GM21447 (cell line): ENCODE measurements at regions not wholly inside any gene's neighbourhood (a gene's known extent, or its start where the extent isn't known, plus 50 kb on each side); places are given as distances from the start of the nearest gene placed in this dataset.

Experiments used
- ATAC-seq: cut with Tn5 transposase; IDR thresholded peaks from one replicate; pipeline ENCODE4 v1.9.1; 2021; ENCODE audit not compliant: unreplicated experiment

- no peak for ATAC-seq
Measured at GRCh38 chr6:163719028-163719742, 304.7 kb downstream of the QKI start.

GRCh38 chr6:163718537-163718936 lies 304.0 kb downstream of the QKI start:
- peak; percentile 43 for ATAC-seq

DNA sequence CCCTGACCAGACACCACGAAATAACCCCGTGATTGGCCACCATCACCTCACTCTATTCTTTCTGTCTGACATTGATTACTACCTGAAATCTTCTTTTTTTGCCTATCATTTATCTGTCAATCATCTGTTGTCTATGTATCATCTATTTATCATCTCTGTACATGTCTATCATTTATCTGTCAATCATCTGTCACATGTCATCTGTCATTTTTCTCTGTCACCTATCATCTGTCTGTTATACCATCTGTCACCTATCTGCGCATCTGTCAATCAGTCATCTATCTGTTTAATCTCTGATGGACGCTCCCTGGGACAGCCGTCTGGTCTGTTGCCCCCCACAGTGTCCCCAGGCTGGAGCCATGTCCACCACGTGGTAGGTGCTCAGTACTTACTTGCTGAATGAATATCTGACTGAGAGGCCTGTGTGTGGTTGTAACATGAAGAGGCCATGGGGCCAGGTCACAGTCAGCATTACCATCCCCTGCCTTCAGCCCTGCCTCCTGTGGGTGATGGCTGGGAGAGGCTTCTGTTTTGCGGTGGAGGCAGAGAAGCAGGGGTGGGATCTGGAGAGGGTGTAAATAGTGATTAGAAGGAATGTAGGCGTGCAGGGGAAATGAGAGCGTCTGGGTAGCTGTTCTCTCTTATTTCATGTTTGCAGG lies 302.7 kb downstream of the QKI start:
- no peak for ATAC-seq

- ATAC-seq = no peak
Measured at GRCh38 chr6:163716690-163717089, 302.2 kb downstream of the QKI start.

DNA sequence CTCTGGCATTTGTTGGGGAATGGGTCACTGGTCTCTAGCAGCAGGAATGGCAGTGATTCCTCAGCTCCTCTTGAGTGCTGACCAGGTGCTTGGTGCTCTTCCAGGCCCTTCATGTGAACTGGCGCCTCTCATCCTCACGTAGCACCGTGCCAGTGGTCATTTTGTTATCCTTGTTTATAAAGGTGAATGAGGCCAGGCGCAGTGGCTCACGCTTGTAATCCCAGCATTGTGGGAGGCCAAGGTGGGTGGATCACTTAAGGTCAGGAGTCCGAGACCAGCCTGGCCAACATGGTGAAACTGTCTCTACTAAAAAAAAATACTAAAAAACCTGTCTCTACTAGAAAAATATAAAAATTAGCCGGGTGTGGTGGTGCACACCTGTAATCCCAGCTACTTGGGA lies 301.3 kb downstream of the QKI start:
- no peak for ATAC-seq

DNA sequence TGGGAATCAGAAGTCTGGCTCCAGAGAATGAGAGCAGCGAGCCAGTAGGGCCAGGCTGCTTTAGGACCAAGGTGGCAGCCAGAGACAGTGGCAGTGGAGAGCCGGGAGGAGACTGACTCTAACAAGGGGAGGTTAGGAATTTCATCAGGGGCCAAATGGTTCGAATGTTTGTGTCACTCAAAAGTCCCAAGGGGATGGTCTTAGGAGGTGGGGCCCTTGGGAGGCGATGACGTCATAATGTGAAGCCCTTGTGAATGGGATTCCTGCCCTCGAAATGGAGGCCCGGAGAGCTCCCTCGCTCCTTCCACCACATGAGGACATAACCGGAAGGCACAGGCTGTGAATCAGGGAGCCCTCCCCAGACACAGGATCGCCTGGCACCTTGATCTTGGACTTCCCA lies 299.7 kb downstream of the QKI start:
- ATAC-seq = no peak

- ATAC-seq = no peak
Measured at GRCh38 chr6:163712981-163713380, 298.5 kb downstream of the QKI start.

GRCh38 chr6:163712566-163712961 lies 298.0 kb downstream of the QKI start:
- peak; percentile 1 for ATAC-seq

GRCh38 chr6:163711615-163712565 lies 297.4 kb downstream of the QKI start:
- peak; percentile 48 for ATAC-seq

- no peak for ATAC-seq
Measured at GRCh38 chr6:163710532-163711470, 296.3 kb downstream of the QKI start.

GRCh38 chr6:163709693-163710092 lies 295.2 kb downstream of the QKI start:
- no peak for ATAC-seq

GRCh38 chr6:163709255-163709654 lies 294.7 kb downstream of the QKI start:
- ATAC-seq = no peak

- ATAC-seq = peak; percentile 59
Measured at GRCh38 chr6:163708466-163708865, 293.9 kb downstream of the QKI start.

DNA sequence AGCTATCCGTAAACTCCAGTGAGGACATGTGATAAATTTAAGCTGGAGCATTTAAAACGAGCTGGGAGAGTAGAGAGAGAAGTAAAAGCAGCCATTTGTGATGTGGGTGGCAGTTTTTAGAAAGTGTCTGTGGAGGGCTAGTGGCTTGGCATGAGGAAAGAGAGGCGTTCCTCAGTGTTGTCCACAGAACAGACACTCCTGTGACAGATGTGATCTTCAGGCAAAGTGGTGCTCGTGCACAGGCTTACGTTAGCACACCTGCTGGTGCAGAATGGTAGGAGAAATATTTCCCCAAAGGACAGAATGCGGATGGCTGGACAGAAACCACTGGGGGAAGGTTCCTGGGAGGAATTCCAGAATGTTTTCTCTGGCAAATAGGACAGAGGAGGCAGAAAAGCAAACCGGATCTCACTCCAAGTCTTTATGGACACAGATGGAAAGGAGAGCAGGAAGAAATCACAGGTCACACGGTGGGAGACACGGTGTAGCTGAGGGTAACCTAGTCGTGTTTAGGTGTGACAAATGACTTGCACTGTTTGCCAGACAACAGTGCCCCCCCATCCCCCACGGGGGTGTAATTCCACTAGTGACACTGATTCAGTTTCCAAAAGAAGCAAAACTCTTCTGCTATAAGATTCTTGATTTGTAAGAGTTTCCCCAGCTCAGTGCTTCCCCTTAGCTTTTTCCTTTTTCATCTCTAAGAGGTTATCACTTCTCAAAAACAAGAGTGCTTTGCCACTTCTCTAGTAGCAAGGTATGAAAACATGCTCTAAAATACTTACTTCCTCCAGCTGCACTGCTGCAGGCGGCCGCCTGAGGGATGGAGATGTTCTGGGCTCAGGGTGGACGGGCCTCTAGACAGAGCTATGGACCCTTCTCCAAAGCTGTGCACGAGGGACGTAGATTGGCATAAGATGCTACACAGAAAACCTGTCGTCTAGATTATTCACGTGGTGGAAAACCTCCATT lies 293.2 kb downstream of the QKI start:
- peak; percentile 43 for ATAC-seq

DNA sequence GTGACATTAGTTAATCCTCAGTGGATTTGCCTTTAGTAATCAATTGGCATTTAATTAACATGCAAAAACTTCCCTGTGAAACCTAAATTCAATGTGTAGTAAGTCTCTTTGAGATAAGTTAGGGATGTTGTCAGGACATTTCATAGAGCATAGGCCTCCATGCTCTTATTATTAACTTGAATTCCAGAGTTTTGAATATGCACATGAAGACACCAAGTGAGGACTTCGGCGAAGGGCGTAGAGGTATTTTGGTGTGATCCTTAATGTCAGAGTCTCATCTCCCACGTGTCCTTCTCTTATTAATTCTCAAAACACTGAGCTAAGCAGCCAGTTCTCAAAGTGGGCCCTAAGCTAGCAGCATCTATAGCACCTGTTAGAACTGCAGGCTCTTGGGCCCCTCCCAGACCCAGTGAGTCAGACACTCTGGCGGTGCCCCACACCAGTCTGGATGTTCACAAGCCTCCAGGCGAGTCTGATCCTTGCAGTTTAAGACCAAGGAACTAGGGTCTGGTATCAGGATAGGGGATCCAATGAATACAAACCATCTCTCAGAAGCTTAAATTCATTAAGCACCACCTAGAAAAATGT lies 292.1 kb downstream of the QKI start:
- no peak for ATAC-seq

GRCh38 chr6:163705923-163706322 lies 291.4 kb downstream of the QKI start:
- ATAC-seq = peak; percentile 52

DNA sequence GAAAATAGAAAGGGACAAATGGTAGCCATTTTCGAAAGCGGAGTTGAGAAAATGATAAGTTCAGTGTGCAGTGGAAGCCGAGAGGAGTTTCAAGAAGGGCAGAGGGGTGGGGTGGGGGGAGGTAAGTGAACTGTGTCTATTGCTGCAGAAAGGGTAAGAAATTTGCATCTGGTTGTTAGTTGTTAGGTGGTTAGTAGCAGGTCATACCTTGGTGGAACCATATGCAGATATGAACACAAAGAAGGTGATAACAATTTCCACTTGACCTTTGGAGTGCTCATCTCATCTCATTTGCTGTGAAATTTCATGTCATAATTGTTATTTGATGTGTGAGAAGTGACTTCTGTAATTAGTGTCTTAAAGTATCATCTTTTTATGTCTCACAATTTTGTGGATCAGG lies 288.2 kb downstream of the QKI start:
- peak; percentile 23 for ATAC-seq

DNA sequence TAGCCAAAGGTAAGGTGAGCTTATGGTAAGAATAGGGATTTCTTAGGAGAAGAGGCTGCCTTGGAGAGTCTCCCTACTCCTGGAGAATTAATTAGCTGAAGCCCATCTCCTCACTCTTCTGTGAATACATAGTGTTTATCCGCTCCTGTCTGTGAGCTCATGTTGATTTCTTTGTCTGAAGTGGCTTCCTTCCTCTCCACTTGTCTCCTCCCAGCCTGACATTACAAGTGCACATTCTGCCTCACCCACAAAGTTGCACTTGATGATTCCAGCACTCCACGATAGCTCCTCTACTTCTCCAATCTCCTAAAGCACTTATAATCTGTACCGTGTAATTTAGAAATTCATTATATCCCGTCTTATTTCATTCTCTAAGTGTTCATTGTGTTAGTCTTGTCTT lies 287.2 kb downstream of the QKI start:
- no peak for ATAC-seq

- no peak for ATAC-seq
Measured at GRCh38 chr6:163698086-163698485, 283.6 kb downstream of the QKI start.
